Endothelial cell of umbilical vein (primary cell): ENCODE measurements at regions not wholly inside any gene's neighbourhood (a gene's known extent, or its start where the extent isn't known, plus 50 kb on each side); places are given as distances from the start of the nearest gene placed in this dataset.

Experiments used
- BruUV-seq: library from RNA; stranded (reverse); fragments of 400-500 nt; replicated peaks from 2 replicates; lab custom pipeline; 2021; lab: Mats Ljungman, UMichigan
- CTCF ChIA-PET: fragments of 300-600, 350-600 bp; sonication (Branson Sonifier 250); formaldehyde crosslinking; loops from one replicate; lab custom pipeline; 2021; ENCODE audit warnings: antibody characterized with exemption, inconsistent platforms; lab: Charles Lee
- POLR2A ChIA-PET: fragments of 300-600, 350-600 bp; sonication (Branson Sonifier 250); formaldehyde crosslinking; loops from one replicate; lab custom pipeline; 2021; ENCODE audit warnings: antibody characterized with exemption, inconsistent platforms; lab: Charles Lee
- DNase-seq: peaks from one replicate; pipeline ENCODE4 v3.0.0-alpha.2; 2011; ENCODE audit warnings: low read depth, low spot score
- FAIRE-seq: peaks from 2 replicates; lab custom pipeline; 2011; peaks lifted over from hg19 to GRCh38; lab: Jason Lieb, UNC
- H2AFZ ChIP-seq: 2 replicates; pipeline ENCODE4 v1.6.0; 2012; ENCODE audit warnings: low read depth, low read length, control low read depth, inconsistent platforms
- H3K27ac ChIP-seq: 2 replicates; pipeline ENCODE4 v1.5.1; 2011; ENCODE audit warnings: low read depth, mild to moderate bottlenecking, control low read depth, low read length, moderate library complexity; ENCODE audit not compliant: insufficient read depth
- H3K27me3 ChIP-seq, 2 experiments: 2 replicates each; pipeline versions ENCODE4 v1.6.0 to v1.6.1; 2011; ENCODE audit warnings: low read length in 2 of 2, mixed read lengths in 1 of 2; ENCODE audit not compliant: control insufficient read depth in 2 of 2, insufficient read depth in 2 of 2
- H3K36me3 ChIP-seq, 2 experiments: 2 replicates in 1 of 2; 3 replicates in 1 of 2; pipeline ENCODE4 v1.5.1; 2011; ENCODE audit warnings: low read length in 2 of 2, mild to moderate bottlenecking in 1 of 2, moderate library complexity in 1 of 2; ENCODE audit not compliant: control insufficient read depth in 2 of 2, insufficient read depth in 2 of 2; ENCODE audit errors: extremely low read depth in 1 of 2
- H3K4me1 ChIP-seq: 3 replicates; pipeline ENCODE4 v1.5.1; 2011; ENCODE audit warnings: mild to moderate bottlenecking, low read length; ENCODE audit not compliant: control insufficient read depth, insufficient read depth; ENCODE audit errors: extremely low read depth
- H3K4me2 ChIP-seq: 2 replicates; pipeline ENCODE4 v1.6.1; 2011; ENCODE audit warnings: low read length, control low read depth, mixed read lengths; ENCODE audit not compliant: insufficient read depth
- H3K4me3 ChIP-seq, 3 experiments: fragments of 200-600 bp in 1 of 3; sonication (generic), shearing (Covaris generic) in 1 of 3; replicated peaks in 1 of 3; 2 replicates each; pipeline ENCODE4 v1.5.1; 2011 to 2016; ENCODE audit warnings: control low read depth in 3 of 3, low read length in 3 of 3, mild to moderate bottlenecking in 2 of 3, inconsistent platforms in 1 of 3, low read depth in 1 of 3, moderate library complexity in 1 of 3; ENCODE audit not compliant: insufficient read depth in 1 of 3
- H3K79me2 ChIP-seq: 2 replicates; pipeline ENCODE4 v1.6.0; 2012; ENCODE audit warnings: low read length, inconsistent platforms; ENCODE audit not compliant: control insufficient read depth, insufficient read depth
- H3K9ac ChIP-seq: replicated peaks from 2 replicates; pipeline ENCODE3; 2011; ENCODE audit warnings: low read length, control low read depth; ENCODE audit not compliant: insufficient read depth; ENCODE audit errors: extremely low read depth
- H3K9me1 ChIP-seq: replicated peaks from 3 replicates; pipeline ENCODE4 v1.6.0; 2011; ENCODE audit warnings: mild to moderate bottlenecking, low read length; ENCODE audit not compliant: control insufficient read depth, insufficient read depth; ENCODE audit errors: extremely low read depth
- H3K9me3 ChIP-seq: replicated peaks from 2 replicates; pipeline ENCODE4 v1.5.1; 2012; ENCODE audit warnings: low read length, inconsistent platforms; ENCODE audit not compliant: control insufficient read depth, insufficient read depth
- H4K20me1 ChIP-seq: replicated peaks from 2 replicates; pipeline ENCODE3; 2011; ENCODE audit warnings: mild to moderate bottlenecking, low read length; ENCODE audit not compliant: control insufficient read depth, insufficient read depth; ENCODE audit errors: extremely low read depth
- EZH2 ChIP-seq: IDR thresholded peaks from 2 replicates; pipeline ENCODE4 v1.6.1; 2012; ENCODE audit warnings: borderline replicate concordance, low read depth, mild to moderate bottlenecking, moderate library complexity, low read length, inconsistent platforms; ENCODE audit not compliant: severe bottlenecking
- FOS ChIP-seq: IDR thresholded peaks from 2 replicates; pipeline ENCODE4 v1.6.1; 2011; ENCODE audit warnings: mild to moderate bottlenecking, low read length, moderate library complexity, borderline replicate concordance; ENCODE audit not compliant: insufficient read depth
- GATA2 ChIP-seq: IDR thresholded peaks from 2 replicates; pipeline ENCODE4 v1.7.0; 2011; ENCODE audit warnings: low read depth, mild to moderate bottlenecking, moderate library complexity, mixed read lengths, low read length; ENCODE audit not compliant: insufficient read length, insufficient read depth
- JUN ChIP-seq: IDR thresholded peaks from 2 replicates; pipeline ENCODE4 v1.6.1; 2011; ENCODE audit warnings: borderline replicate concordance, low read depth; ENCODE audit not compliant: insufficient read length, insufficient read depth
- MYC ChIP-seq: IDR thresholded peaks from one replicate; pipeline ENCODE4 v1.6.1; 2011; ENCODE audit warnings: mild to moderate bottlenecking, low read depth, low read length
- POLR2A ChIP-seq: IDR thresholded peaks from 2 replicates; pipeline ENCODE4 v1.6.1; 2012; ENCODE audit warnings: low read depth, mild to moderate bottlenecking, control low read depth, low read length
- POLR2AphosphoS5 ChIP-seq: IDR thresholded peaks from 2 replicates; pipeline ENCODE4 v1.6.1; 2012; ENCODE audit warnings: low read depth, mild to moderate bottlenecking, control low read depth, low read length, moderate library complexity; ENCODE audit not compliant: insufficient read depth
- dilution Hi-C: fragments of 300-500 bp; cut with MboI; formaldehyde crosslinking; loops from one replicate; pipeline ENCODE4 v1.15.0; 2019; ENCODE audit warnings: low sequenced_read_pairs; ENCODE audit not compliant: extremely low pct_ligation_motif_present
- intact Hi-C: fragments of 100-400 bp; cut with micrococcal nuclease; formaldehyde crosslinking; loops from one replicate; pipeline ENCODE4 v1.10.0; 2022
- TF ChIP-seq, protein P1 (sequence below): IDR thresholded peaks from 2 replicates; pipeline ENCODE4 v1.6.1; 2011; ENCODE audit not compliant: insufficient read depth, insufficient read length

DNA sequence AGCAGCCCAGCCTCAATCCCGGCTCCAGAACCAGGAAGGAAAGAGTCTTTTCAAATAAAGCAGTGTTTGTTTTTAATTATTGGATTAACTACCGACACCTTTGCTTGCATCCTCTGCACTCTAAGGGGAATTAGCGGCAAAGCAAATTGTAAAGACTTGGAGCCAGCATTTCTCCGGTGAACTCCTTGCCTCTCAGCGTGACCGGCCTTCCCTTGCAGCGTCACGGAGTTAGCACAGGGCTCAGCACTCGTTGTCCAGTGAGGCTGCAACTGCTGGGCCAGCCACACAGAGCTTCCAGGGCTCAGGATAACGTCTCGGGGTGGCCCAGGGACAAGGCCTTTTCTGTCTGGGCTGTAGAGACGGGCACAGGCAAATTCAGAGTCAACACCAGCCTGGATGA, 180.6 kb downstream of the OLFM1 start:
- Histone ChIP-seq H2AFZ (no peak overlapping the region), H3K9me3 (no peaks in the 10 kb centered on the region), H3K27ac (no peak overlapping the region), H3K79me2 (no peaks in the 10 kb centered on the region), H3K4me2 (no peak overlapping the region), H3K36me3 (no peaks in the 10 kb centered on the region), H3K27me3 (no peaks in the 10 kb centered on the region), H3K4me1 (no peaks in the 10 kb centered on the region), H4K20me1 (no peaks in the 10 kb centered on the region), H3K4me3 (no peak overlapping the region), H3K9ac (no peak overlapping the region), H3K9me1 (no peaks in the 10 kb centered on the region)
- no TSS peak for BruUV-seq
- ChIA-PET POLR2A (no interaction called here), CTCF (no interaction called here)
- dilution Hi-C loops: no loop called here
- DNase-seq: no peak
- intact Hi-C loops: no loop called here
- no peak for FAIRE-seq
- TF ChIP-seq EZH2: no peak
- TF ChIP-seq MYC: no peak
- no peak for TF ChIP-seq GATA2
- no peak for TF ChIP-seq POLR2AphosphoS5
- no peak for TF ChIP-seq POLR2A
- TF ChIP-seq JUN: no peak

GRCh38 chr9:135268981-135269380, 181.5 kb downstream of the OLFM1 start:
- H3K79me2 ChIP-seq: no peaks in the 10 kb centered on the region
- no peaks in the 10 kb centered on the region for H3K27me3 ChIP-seq
- H3K9me1 ChIP-seq: no peaks in the 10 kb centered on the region
- H3K4me1 ChIP-seq: no peaks in the 10 kb centered on the region
- no peaks in the 10 kb centered on the region for H3K36me3 ChIP-seq
- dilution Hi-C loops: no loop called here
- H4K20me1 ChIP-seq: no peaks in the 10 kb centered on the region
- no peak overlapping the region for H3K9ac ChIP-seq
- TF ChIP-seq, protein P1, sequence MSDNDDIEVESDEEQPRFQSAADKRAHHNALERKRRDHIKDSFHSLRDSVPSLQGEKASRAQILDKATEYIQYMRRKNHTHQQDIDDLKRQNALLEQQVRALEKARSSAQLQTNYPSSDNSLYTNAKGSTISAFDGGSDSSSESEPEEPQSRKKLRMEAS: no peak
- TF ChIP-seq JUN (no peak), POLR2AphosphoS5 (no peak), MYC (no peak), EZH2 (no peak), FOS (no peak)
- BruUV-seq: no TSS peak
- no peak for FAIRE-seq
- ChIA-PET POLR2A (no interaction called here), CTCF (no interaction called here)
- no peak for DNase-seq
- no peaks in the 10 kb centered on the region for H3K9me3 ChIP-seq
- intact Hi-C loops: no loop called here
- no peak overlapping the region for H3K4me2 ChIP-seq
- no peak overlapping the region for H3K27ac ChIP-seq
- H2AFZ ChIP-seq: no peak overlapping the region
- H3K4me3 ChIP-seq: no peak overlapping the region
